ENCODE measurements at regions not wholly inside any gene's neighbourhood (a gene's known extent, or its start where the extent isn't known, plus 50 kb on each side); places are given as distances from the start of the nearest gene placed in this dataset.

DNA sequence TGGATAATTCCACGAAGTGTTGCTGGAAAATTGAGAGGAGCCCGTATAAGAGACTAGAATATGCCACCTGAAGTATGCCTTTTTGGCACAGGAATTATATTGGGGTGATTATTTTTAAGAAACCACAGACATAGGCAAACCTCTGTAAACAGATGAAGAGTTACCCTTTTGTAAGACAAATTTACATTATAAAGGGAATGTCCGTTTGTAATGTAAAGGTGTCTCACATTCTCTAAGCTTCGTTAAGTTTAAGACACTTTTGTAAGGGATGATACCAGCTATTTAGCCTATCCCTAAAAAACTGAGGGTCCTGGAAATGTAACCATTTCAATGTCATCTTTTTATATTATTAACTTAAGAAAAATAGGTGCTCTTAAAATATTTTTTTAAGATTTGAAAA is 432.8 kb upstream of the SYT4 start:
- RAD21 ChIA-PET (ENCODE audit: low non-redundant PET in 1 of 2, low total read pairs in 2 of 2, uncharacterized antibody in 2 of 2, unreplicated experiment in 2 of 2), result no interaction called here
- Histone ChIP-seq H3K4me1 (ENCODE audit: control insufficient read depth in 1 of 2, insufficient read depth in 2 of 2, low read length in 2 of 2) (no peaks in the 10 kb centered on the region), H3K27ac (ENCODE audit: low read depth, low read length) (no peak overlapping the region), H3K9ac (ENCODE audit: low read length) (no peak overlapping the region), H3K4me3 (replicated peaks in 1 of 2; ENCODE audit: low read depth in 1 of 2, low read length in 2 of 2) (no peak overlapping the region), H3K79me2 (ENCODE audit: insufficient read depth, low read length) (no peaks in the 10 kb centered on the region), H2AFZ (ENCODE audit: low read depth, low read length, poor library complexity, severe bottlenecking) (no peak overlapping the region), H3K4me2 (ENCODE audit: low read length) (no peak overlapping the region), H3K36me3 (ENCODE audit: control insufficient read depth in 1 of 2, insufficient read depth in 2 of 2, low read length in 2 of 2) (no peaks in the 10 kb centered on the region), H3K9me3 (ENCODE audit: control insufficient read depth in 1 of 2, insufficient read depth in 1 of 2, low read depth in 1 of 2, low read length in 2 of 2) (peaks cover 3 to 20% of the 10 kb centered on the region in 2 experiments; a peak in 2 of 4 replicates), H3K27me3 (ENCODE audit: insufficient read depth, low read length) (no peaks in the 10 kb centered on the region), H3K9me2 (ENCODE audit: insufficient read depth) (no peaks in the 10 kb centered on the region), H4K20me1 (ENCODE audit: insufficient read depth) (no peaks in the 10 kb centered on the region)
- no peak for TF ChIP-seq SP1 (IDR thresholded peaks at IDR 0.05; ENCODE audit: low read depth)
- TF ChIP-seq EGR1 (IDR thresholded peaks at IDR 0.05; ENCODE audit: low read depth), result no peak
- TF ChIP-seq POLR2AphosphoS5 (IDR thresholded peaks at IDR 0.05; ENCODE audit: low read depth, low read length), result no peak
- TF ChIP-seq, protein P1, sequence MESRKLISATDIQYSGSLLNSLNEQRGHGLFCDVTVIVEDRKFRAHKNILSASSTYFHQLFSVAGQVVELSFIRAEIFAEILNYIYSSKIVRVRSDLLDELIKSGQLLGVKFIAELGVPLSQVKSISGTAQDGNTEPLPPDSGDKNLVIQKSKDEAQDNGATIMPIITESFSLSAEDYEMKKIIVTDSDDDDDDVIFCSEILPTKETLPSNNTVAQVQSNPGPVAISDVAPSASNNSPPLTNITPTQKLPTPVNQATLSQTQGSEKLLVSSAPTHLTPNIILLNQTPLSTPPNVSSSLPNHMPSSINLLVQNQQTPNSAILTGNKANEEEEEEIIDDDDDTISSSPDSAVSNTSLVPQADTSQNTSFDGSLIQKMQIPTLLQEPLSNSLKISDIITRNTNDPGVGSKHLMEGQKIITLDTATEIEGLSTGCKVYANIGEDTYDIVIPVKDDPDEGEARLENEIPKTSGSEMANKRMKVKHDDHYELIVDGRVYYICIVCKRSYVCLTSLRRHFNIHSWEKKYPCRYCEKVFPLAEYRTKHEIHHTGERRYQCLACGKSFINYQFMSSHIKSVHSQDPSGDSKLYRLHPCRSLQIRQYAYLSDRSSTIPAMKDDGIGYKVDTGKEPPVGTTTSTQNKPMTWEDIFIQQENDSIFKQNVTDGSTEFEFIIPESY (IDR thresholded peaks at IDR 0.05; ENCODE audit: extremely low read depth, insufficient replicate concordance, low read length), result no peak
- TF ChIP-seq, protein P2, sequence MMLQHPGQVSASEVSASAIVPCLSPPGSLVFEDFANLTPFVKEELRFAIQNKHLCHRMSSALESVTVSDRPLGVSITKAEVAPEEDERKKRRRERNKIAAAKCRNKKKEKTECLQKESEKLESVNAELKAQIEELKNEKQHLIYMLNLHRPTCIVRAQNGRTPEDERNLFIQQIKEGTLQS (IDR thresholded peaks at IDR 0.05), result no peak
- no peak for TF ChIP-seq EZH2 (IDR thresholded peaks at IDR 0.05)
- no peak for TF ChIP-seq TCF7L2 (IDR thresholded peaks at IDR 0.05; ENCODE audit: borderline replicate concordance, extremely low read depth, insufficient read depth, insufficient read length)
- no peak for TF ChIP-seq EZH2phosphoT487 (IDR thresholded peaks at IDR 0.05; ENCODE audit: borderline replicate concordance)
- no peak for TF ChIP-seq SRF (IDR thresholded peaks at IDR 0.05; ENCODE audit: low read depth)
- no peak for TF ChIP-seq FOSL1 (IDR thresholded peaks at IDR 0.05; ENCODE audit: low read depth)
- TF ChIP-seq JUND (IDR thresholded peaks at IDR 0.05), result no peak
- no peak for TF ChIP-seq RAD21 (IDR thresholded peaks at IDR 0.05; ENCODE audit: low read depth)
- TF ChIP-seq ZFX (IDR thresholded peaks at IDR 0.05), result no peak
- TF ChIP-seq, protein P3, sequence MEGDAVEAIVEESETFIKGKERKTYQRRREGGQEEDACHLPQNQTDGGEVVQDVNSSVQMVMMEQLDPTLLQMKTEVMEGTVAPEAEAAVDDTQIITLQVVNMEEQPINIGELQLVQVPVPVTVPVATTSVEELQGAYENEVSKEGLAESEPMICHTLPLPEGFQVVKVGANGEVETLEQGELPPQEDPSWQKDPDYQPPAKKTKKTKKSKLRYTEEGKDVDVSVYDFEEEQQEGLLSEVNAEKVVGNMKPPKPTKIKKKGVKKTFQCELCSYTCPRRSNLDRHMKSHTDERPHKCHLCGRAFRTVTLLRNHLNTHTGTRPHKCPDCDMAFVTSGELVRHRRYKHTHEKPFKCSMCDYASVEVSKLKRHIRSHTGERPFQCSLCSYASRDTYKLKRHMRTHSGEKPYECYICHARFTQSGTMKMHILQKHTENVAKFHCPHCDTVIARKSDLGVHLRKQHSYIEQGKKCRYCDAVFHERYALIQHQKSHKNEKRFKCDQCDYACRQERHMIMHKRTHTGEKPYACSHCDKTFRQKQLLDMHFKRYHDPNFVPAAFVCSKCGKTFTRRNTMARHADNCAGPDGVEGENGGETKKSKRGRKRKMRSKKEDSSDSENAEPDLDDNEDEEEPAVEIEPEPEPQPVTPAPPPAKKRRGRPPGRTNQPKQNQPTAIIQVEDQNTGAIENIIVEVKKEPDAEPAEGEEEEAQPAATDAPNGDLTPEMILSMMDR (IDR thresholded peaks at IDR 0.05 in 2 of 3, conservative IDR thresholded peaks at IDR 0.05 in 1 of 3; ENCODE audit: borderline replicate concordance in 1 of 3, insufficient read depth in 1 of 3, low read depth in 2 of 3, low read length in 2 of 3), result no peak
- TF ChIP-seq ZNF274 (IDR thresholded peaks at IDR 0.05; ENCODE audit: low read depth, low read length), result no peak
- no peak for DNase-seq (ENCODE audit: low read depth, low spot score)
- POLR2A ChIA-PET, result no interaction called here
- ATAC-seq, result no peak
- intact Hi-C loops (cut with micrococcal nuclease), result no loop called here
- no TSS peak for BruUV-seq (replicated peaks)
- CTCF ChIA-PET, result no interaction called here

Measured in HCT116 (cell line).